ENCODE measurements at regions not wholly inside any gene's neighbourhood (a gene's known extent, or its start where the extent isn't known, plus 50 kb on each side); places are given as distances from the start of the nearest gene placed in this dataset.

DNA sequence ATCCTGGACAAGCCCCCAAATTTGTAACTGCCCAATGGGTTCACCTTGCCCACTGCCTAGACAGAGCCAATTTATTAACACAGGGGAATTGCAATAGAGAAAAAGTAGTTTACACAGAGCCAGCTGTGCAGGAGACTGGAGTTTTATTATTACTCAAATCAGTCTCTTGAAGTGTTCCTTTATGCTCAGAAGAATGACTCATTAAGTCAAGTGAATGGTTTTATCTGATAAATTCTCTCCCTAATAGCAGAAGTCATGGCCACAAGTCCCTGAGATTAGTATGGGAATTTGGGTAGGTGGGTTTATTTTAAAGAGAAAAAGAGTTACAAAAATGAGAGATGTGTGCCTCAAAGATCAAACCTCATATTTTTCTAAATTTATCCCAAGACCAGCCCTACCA lies 122.8 kb upstream of the NUDT4 start:
- DNase-seq = no peak

DNA sequence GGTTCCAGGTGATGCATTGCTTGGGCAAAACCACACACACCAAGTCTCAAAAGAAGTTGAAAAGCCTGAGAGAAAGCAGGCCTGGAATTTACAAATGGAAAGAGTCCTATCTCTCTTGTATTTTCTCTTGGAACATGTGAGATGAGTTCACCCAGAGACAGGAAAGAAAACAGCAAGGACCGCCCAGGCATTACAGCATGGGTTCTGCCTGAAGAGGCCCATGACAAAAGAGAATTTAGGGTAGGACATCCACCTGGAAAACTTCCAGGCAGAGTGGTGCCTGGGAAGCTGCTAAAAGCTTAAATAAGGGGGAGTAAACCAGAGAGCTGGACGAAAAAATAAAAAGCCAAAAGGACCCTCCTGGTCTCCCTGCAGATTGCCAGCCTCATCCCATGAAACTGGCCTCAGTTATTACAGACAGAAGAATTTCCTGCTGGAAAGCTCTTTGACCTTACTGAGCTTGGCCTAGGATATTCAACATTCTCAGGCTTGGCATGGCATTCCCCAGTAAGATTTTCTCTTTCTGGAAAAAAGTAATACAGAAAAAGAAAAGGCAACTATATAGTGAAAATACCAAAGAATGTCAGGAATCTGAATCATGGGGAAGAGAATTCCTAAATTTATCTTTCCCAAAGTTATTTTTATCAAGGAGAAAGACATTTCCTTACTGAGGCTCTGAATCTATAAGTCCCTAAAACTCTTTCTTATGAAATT lies 121.3 kb upstream of the NUDT4 start:
- no peak for DNase-seq

DNA sequence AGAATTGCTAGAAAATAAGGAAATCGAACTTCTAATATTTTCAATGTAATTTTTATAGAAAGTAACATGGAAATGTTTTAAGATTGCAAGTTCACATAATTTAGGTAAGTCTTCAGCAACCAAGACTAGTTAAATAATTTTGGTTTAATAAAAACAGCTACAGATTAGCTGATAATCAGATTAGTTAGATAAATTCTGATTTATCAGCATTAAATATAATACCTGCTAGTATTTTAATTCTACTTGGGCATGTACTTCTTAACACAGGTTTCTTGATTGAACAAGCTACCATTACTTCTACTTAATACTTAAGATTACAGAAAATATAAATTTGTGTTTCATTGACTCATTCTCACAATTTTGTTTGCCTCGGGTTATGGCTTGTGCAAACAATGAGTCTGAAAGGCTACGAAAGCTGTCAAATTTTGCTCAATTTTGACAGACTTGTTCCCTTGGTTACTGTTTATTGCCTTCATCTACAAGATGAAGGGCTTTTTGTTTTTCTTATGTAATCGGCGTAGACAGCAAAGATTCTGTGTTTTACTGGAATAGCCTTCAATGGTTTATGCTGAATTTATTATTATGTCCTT lies 116.1 kb upstream of the NUDT4 start:
- DNase-seq = no peak

DNA sequence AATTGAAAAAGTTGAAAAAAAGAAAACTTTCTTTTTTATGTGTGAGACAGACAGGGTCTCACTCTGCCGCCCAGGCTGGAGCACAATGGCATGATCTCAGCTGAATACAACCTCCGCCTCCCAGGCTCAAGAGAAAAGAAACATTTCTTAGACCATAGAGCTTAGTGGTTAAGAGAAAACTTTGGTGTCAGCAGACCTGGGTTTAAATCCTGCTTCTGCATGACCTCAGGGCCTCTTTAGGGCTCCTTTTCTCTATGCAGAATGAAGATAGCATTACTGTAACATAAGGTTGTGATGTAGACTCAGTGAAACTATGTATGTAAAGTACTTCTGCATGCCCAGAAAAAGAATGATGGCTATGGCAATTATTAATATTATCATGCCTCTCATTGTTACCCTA lies 104.7 kb upstream of the NUDT4 start:
- no peak for DNase-seq

DNA sequence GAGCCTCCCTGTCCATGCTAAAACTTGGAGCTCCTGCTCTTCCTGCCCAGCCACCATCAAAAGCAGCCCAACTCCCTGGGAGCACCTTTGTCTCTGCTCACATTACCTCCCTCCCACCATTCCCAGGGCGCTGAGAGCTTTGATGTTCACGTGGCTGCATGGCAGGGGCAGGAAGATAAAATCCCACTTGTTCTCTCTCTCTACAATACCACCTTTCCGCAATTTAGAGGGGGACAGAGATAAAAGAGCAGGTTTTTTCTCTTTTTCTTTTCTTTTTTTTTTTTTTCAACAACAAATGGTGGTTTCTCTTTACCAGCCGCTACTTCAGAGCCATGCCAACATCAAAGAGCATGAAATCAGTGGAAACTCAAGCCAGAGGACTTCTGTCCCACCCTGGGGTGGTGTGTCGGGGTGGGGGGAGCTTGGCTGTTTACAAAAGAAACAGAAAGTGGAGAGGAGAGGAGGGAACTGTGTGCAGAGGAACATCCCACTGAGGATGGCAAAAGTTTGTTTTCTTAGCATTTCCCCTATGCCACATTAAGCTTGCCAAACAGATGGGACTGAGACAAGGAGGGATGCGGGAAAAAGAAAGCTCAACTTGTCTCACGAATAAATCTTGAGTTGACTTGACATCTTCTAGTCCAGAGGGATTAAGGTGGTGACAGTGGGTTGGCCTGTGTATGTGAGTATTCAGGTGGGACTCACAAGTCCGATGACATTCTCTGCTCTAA lies 103.7 kb upstream of the NUDT4 start:
- no peak for DNase-seq

DNA sequence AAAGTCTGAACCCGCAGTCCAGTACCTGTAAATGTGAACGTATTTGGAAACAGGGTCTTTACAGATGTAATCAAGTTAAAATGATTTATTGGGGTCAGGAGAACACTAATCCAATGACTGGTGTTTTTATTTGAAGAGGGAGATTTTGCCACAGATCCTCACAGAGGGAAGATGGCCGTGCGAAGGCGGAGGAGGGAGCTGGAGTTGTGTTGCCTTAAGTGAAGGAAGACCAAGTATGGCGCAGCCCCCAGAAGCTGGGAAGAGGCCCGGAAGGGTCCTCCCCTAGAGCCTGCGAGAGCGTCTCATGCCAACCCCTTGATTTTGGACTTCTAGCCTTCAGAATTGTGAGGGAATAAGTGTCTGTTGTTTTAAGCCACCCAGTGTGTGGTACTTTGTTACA lies 102.8 kb upstream of the NUDT4 start:
- DNase-seq = no peak

DNA sequence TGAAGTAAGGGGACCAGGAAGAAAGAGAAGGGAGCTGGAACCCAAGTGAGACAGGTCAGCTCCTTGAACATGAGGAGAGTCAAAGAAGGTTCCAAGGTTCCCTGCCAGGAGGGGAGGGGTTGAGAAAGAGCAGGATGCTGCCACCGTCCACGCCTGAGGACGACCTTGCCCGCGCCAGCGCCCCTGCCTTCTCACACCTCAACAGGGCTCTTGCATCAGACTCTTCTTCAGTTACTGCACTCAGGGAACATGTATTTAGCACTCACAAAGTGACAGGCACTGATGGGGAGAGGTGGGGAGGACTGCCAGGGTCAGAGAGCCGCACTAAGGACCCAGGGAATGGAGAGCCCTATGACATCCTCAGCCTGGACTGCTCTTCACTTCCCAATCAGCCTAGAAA lies 102.1 kb upstream of the NUDT4 start:
- DNase-seq = no peak

DNA sequence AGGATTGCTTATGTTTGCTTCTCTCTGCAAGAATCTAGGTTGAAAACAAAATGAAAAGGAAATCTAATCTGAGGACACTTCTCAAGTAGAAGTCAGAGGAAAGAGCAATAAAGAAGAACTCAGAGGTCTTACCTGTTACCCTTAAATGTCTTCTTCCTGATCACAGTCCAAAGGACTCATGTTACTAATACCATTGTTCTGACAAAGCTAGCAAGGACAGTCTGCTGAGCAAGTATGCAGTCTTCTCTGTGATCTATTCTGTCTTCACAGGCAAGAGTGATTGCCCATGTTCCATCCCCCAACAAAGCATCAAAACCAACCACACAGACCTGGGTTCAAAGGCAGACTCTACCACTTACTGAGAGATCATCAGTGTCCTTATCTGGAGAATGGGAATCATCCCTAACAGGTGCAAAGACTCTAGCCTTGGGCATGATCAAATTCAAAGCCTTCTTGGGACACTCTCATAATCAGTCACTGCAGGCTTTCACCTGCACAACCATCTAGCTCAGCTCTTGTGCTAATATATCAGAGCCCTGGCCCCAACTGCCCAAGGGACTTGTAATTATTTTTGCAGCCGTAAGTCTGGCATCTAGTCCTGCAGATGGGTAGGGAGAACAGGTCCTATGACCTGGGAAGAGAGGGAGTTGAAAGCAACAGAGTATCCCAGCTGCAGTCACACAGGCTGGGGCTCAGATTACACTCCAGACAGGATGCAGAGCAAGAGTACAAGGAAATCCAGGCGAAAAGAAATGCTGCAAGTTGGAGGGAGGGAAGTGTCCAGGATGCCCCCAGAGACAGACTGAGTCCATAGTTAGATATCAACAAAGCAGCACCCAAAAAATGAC lies 97.9 kb upstream of the NUDT4 start:
- DNase-seq = no peak

DNA sequence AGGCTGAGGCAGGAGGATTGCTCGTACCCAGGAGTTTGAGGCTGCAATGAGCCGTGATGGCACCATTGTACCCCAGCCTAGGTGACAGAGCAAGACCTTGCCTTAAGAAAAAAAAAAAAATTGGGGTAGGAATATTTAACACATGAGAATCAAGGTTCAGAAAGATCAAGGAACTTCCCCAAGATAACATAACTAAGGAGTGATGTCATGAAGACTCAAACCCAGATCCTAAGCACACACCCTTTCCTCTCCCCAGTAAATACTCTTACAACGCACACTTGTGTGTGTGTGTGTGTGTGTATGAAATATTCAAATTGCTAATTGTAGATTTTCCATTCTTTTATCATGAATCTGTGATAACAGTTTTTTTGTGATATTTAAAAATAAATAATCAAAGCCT lies 90.6 kb upstream of the NUDT4 start:
- DNase-seq = no peak

DNA sequence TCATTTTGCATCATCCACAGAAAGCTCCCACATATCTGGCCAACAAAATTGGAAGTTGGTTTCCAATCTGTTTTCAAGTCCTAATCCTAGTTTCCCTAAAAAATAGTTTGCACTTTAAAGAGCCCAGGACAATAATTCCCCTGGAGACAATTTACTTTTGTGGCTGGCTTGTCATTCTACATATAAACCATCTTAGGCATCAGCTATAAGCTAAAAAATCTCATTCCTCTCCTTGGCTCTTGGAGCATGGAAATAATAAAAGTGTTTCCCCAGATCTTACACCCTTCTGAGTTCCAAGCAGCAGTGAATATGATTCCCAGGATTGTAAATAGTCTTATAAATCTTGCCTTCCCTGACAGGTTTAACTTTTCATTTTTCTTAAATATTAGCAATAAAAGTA lies 89.1 kb upstream of the NUDT4 start:
- DNase-seq = no peak

DNA sequence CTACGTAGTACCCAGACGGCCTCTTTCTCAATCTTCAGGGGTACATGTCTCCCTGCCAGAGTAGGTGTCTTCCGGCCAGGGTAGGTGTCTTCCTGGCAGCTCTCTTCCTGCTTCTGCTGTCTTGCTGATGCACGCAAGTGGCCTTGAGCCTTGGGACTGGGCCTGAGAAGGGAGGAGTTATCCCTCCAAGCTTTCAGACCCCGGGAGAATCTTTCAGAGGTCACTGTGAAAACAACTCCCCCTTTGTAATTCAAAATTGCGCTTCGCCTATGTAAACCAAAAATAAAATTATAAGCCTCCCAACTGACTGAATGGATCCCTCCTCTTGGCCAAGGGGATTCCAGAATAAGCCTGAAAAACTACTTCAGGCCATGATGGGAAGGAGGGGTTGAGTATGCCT lies 87.3 kb upstream of the NUDT4 start:
- DNase-seq = no peak

DNA sequence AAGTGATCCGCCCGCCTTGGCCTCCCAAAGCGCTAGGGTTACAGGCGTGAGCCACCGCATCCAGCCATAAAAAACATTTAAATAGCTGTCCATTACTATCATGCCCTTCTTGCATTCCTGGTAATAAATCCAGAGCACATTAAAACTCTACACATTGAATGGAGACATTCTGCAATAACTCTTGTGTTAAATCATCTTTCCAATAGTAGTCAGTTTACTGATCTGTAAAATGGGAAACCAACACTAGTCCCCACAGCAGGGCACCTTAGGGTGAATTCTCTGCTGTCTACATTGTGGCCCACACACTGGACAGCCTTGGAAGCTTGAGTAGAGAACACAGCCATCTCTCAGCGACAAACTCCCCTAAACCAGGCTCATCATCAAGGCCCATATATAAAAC lies 85.5 kb upstream of the NUDT4 start:
- no peak for DNase-seq

DNA sequence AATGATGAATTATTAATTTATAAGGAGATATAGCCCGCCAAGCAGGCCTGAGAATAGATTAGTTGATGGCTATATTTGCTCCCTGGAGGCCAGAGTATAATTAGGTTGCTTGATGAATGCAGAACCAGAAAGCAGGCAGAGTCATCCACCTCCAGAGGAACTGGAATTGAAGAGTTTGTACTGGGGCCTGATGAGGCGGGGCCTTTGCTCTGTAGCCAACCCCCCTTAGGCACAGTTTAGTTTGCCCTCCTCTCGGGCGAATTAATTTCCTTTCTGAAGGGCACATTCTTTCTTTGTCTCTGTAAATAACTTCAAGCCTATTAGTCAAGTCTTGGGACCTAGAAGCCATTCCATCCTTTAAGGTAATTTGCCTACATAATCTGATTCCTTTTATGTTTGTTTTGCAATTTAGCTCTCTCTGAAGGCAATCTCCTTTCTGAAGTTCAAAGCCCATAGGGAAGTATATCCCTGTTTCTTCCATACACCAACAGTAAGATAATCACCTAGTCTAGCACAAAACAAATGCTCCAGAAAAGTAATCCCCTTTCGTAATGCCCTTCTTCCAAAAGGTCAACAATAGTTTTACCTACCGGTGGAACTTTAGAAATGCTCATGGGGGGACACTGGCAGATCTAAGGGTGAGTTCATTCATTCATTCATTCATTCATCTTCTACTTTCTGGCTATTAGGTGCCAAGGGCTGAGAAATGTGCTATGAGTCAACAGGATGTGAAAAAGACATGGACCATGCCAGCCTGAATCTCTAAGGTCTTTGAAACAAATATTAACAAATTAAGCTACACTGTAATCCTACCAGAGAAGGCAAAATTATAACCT lies 84.8 kb upstream of the NUDT4 start:
- no peak for DNase-seq

DNA sequence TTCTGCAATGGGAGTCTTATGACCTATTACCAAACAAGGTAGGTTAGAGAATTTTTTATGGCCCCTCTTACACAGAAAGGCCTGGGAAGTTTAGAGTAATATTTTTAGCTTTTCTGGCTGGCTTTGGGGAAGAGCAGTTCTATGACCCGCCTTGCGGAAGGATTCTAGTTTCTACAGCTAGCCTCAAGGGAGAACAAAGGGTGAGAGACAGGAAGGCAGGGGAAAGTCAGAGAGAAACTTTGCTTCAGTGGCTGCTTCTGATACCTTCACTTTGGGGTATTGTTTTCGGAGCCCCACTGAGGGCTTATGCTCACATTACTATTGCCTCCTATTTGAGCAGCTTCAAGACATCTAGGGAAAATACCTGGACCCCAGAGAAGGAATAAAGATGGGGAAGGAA lies 80.7 kb upstream of the NUDT4 start:
- DNase-seq = no peak

DNA sequence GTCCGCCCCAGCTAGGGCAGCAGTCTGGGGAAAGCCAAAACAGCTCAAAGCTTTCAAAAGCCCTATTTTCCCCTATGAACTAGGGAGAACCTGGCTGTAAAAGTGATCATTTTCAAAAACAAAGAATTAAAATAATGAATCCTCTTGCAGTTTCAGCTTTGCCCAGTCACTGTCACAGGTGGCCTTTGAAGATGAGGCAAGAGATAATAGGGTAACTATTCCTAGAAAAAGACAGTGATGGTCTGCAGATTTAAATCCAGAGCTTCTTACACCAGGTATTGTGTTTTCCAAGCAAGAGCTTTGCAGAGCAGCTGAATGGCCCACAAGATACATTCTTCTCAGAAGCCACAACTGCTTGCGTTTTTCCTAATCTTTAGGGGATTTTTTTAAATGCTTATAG lies 80.2 kb upstream of the NUDT4 start:
- no peak for DNase-seq

DNA sequence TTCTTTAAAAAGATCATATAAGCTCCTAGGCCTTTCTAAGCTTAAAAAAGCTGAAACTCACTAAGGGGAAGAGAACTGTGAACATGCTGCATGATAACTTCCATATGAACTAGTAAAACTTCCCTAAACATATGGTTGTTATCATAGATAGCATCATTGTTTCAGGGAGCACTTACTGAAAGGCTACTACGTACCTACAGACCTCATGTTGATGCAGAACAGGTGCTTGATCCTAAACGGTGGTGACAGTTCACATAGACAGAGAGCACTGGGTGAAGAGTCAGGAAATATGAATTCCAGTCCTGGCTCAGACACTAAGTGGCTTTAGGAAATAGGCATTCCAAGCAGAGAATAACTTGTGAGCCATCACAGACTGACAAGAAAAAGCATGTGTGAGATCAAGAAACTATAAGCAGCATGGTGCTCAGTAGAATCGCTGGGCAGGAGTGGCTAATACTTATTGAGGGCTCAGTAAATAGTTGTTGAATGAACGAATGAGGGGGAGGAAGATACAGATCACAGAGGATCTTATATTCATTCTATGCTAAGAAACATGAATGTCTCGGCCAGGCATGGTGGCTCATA lies 78.4 kb upstream of the NUDT4 start:
- DNase-seq = no peak

DNA sequence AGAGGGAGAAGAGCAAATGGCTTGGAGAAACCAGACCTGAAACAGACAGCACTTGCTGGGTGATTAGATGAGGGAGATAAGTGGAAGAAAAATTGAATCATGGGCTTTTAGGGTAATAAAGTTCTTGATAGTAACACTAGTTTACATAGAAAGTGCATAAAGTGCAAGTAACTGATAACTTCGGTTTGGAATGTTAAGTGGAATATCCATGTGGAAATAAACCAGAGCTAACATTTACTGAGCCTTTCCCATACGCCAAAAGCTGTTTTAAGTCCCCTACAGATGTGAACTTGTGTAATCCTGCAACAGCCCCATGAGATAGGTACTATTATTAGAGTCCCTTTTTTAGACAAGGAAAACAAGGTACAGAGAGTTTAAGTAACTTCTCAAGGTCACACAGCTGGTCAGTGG lies 77.1 kb upstream of the NUDT4 start:
- no peak for DNase-seq

DNA sequence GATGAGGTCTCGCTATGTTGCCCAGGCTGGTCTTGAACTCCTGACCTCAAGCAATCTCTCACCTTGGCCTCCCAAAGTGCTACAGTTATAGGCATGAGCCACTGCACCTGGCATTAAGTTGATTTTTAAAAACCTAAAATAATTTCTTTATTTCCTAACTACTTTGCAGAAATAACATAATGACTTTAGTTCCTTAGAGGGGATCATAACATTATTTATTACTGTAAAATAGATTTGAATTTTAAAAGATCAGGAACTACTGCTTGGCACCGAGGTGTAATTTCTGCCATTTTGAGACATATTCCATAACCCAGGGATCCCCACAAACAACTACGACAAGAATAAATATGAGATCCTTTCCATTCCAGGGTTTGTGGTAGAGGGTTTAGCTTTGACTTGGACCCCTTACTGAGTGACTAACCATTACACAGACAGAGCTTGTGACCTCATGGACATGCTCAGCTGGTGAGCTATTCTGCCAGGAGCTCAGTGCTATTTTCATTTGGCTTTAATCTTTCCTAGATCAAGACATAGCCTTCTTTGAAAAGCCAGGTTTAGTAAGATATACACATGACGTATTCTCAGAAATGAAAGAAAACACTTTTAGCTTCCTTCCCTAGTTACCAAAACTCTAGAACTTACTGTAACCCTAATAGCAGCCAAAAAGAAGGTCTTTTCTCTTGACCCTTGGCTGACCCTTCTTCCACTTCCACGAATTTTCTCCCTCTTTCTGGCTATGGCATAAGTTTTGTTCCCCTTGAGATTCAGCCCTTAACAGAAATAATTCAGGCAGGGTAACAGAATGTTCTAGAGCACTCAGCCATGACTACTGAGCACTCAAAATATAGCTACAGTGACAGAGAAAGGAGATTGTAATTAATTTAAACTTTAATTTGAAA lies 75.1 kb upstream of the NUDT4 start:
- DNase-seq = no peak

DNA sequence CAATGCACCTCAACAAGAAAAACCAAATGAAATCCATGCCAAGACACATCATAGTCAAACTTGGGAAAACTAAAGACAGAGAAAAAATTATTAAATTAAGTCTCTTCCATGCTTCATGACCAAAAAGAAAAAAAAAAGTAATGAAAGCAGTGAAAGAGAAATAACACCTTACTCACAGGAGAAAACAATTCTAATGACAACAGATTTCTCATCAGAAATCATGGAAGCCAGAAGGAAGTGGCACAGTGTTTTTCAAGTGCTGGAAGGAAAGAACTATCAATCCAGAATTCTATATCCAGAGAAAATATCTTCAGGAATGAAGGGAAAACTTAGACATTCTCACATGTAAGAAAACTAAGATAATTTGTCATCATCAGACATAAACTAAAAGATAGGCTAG lies 71.1 kb upstream of the NUDT4 start:
- DNase-seq = no peak

DNA sequence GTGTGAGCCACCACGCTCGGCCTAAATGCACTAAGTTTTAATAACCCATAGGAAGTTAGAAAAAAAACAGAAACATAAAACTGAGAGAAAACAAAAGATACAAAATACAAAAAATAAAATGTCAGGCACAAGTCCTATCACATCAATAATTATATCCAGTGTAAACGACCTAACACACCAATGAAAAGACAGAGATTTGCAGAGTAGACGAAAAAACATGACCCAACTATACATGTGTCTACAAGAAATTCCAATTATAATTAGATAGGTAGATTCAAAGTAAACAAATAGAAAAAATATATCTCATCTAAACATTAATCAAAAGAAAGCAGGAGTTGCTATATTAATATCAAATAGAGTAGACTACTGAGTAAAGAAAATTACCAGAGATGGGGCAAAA lies 69.4 kb upstream of the NUDT4 start:
- no peak for DNase-seq

DNA sequence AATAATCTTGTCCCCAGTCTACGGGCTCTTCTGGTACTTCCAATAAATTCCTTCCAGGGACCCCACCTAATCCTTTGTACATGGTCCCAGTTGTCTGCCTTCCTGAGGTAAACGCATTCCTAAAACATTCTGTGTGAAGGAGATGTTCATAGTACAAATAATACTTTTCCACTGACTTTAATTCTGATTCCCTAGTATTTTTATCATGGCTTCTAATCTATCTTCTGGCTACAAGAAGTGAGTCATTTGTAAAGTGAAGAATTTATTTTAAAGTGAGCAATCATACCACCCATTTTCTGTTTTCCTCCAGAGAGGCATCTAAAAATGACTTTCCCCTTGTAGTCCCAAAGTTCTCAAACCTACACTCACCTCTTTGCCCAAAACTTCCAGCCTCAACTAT lies 65.9 kb upstream of the NUDT4 start:
- DNase-seq = no peak
